Stomach (tissue), 8 donors: ENCODE measurements at regions not wholly inside any gene's neighbourhood (a gene's known extent, or its start where the extent isn't known, plus 50 kb on each side); places are given as distances from the start of the nearest gene placed in this dataset.

Experiments
- DNase-seq, 2 donors: peaks; one replicate each; pipeline versions ENCODE4 v3.0.0 to v3.0.0-alpha.2; 2013 to 2019
- H3K27ac ChIP-seq, 5 donors: fragments of 200-600 bp in 4 of 5; sonication (generic) in 4 of 5; one replicate each; pipeline ENCODE4 v1.5.1; 2013 to 2019; ENCODE audit warnings: mild to moderate bottlenecking in 1 of 5, moderate library complexity in 1 of 5
- H3K27me3 ChIP-seq, 3 donors: fragments of 200-600 bp; sonication (generic); one replicate each; pipeline ENCODE4 v1.5.1; 2017 to 2019; ENCODE audit warnings: mixed run types in 1 of 3
- H3K36me3 ChIP-seq, 4 donors: fragments of 200-600 bp; sonication (generic); 1 replicate in 3 of 4; 2 replicates in 1 of 4; pipeline ENCODE4 v1.5.1; 2016 to 2019
- H3K4me1 ChIP-seq, 4 donors: fragments of 200-600 bp; sonication (generic); one replicate each; pipeline ENCODE4 v1.5.1; 2016 to 2019
- H3K4me3 ChIP-seq, 4 donors: fragments of 200-600 bp; sonication (generic) in 3 of 4; one replicate each; pipeline ENCODE4 v1.5.1; 2016 to 2019; ENCODE audit warnings: mild to moderate bottlenecking in 1 of 4
- H3K9me3 ChIP-seq, 4 donors: fragments of 200-600 bp; sonication (generic); one replicate each; pipeline ENCODE4 v1.5.1; 2016 to 2019
- CTCF ChIP-seq, 7 experiments: fragments of 450-650 bp in 4 of 7; fragments of 200-600 bp in 3 of 7; sonication (generic) in 3 of 7; IDR thresholded peaks; one replicate each; pipeline ENCODE4 v1.5.1; 2016 to 2019; ENCODE audit warnings: antibody characterized with exemption in 7 of 7, control low read depth in 2 of 7, mild to moderate bottlenecking in 1 of 7
- EP300 ChIP-seq: sonication (generic); formaldehyde crosslinking; IDR thresholded peaks from one replicate; pipeline ENCODE4 v1.6.1; 2017; ENCODE audit warnings: antibody characterized with exemption
- POLR2A ChIP-seq, 4 donors: fragments of 450-650 bp; IDR thresholded peaks; one replicate each; pipeline ENCODE4 v1.6.1; 2016; ENCODE audit warnings: antibody characterized with exemption in 4 of 4, control low read depth in 2 of 4, mild to moderate bottlenecking in 1 of 4, moderate library complexity in 1 of 4
- POLR2AphosphoS5 ChIP-seq, 3 donors: sonication (generic); formaldehyde crosslinking; IDR thresholded peaks; one replicate each; pipeline ENCODE4 v1.6.1; 2016; ENCODE audit warnings: antibody characterized with exemption in 3 of 3
- WGBS, 5 donors: extraction: QIAGEN DNeasy Blood & Tissue Kit in 3 of 5; methylation state at CpG; one replicate each; pipeline versions ENCODE4 v1.1.5 to v1.1.7; 2013 to 2018; 5-methylcytosine and 5-hydroxymethylcytosine counted together
- intact Hi-C: fragments of 100-400 bp; cut with DNase I; formaldehyde crosslinking; loops from one replicate; pipeline ENCODE4 v1.15.1; 2023; ENCODE audit warnings: low total_unique reads
- donor health status: healthy with polysubstance abuse.
- donor health status: Bipolar disorder and iron deficiency.
- donor health status: healthy.

GRCh38 chr20:11162026-11162775, 488.4 kb upstream of the JAG1 start:
- intact Hi-C loops: no loop called here
- Histone ChIP-seq H3K4me1 (peaks cover 0 to 22% (median 7%) of the 10 kb centered on the region in 4 donors), H3K27ac (no peak overlapping the region), H3K36me3 (no peaks in the 10 kb centered on the region), H3K4me3 (no peak overlapping the region), H3K9me3 (no peaks in the 10 kb centered on the region), H3K27me3 (no peaks in the 10 kb centered on the region)
- TF ChIP-seq POLR2AphosphoS5 (IDR thresholded peaks at IDR 0.05) (no peak), EP300 (no peak), POLR2A (IDR thresholded peaks at IDR 0.05) (no peak), CTCF (IDR thresholded peaks at IDR 0.05) (no peak)
- no peak for DNase-seq
- WGBS, 5 donors: 84 to 92% (median 91%) methylated on average over 4 of the region's 4 CpGs

- no peak for TF ChIP-seq CTCF (IDR thresholded peaks at IDR 0.05)
- no peak for TF ChIP-seq POLR2A (IDR thresholded peaks at IDR 0.05)
Measured at GRCh38 chr20:11165789-11166188, 492.0 kb upstream of the JAG1 start.

GRCh38 chr20:11166712-11167111, 492.9 kb upstream of the JAG1 start:
- Histone ChIP-seq H3K4me3 (no peak overlapping the region), H3K36me3 (no peaks in the 10 kb centered on the region), H3K9me3 (no peaks in the 10 kb centered on the region), H3K27ac (no peak overlapping the region), H3K27me3 (no peaks in the 10 kb centered on the region), H3K4me1 (no peaks in the 10 kb centered on the region)
- WGBS, 5 donors: 43 to 82% (median 75%) methylated on average over 2 of the region's 2 CpGs
- TF ChIP-seq CTCF (IDR thresholded peaks at IDR 0.05) (no peak), EP300 (no peak), POLR2A (IDR thresholded peaks at IDR 0.05) (no peak), POLR2AphosphoS5 (IDR thresholded peaks at IDR 0.05) (no peak)
- intact Hi-C loops: no loop called here
- DNase-seq: no peak

More at GRCh38 chr20:11165789-11166188, 492.0 kb upstream of the JAG1 start:
- Histone ChIP-seq H3K27ac (no peak overlapping the region), H3K9me3 (no peaks in the 10 kb centered on the region), H3K4me1 (no peaks in the 10 kb centered on the region), H3K4me3 (no peak overlapping the region), H3K27me3 (no peaks in the 10 kb centered on the region), H3K36me3 (no peaks in the 10 kb centered on the region)
- no peak for DNase-seq
- intact Hi-C loops: no loop called here
- 32 to 42% (median 38%) methylated on average over 1 of the region's 1 CpG for WGBS, 5 donors

- DNase-seq: no peak
- intact Hi-C loops: no loop called here
- H3K27me3 ChIP-seq: no peaks in the 10 kb centered on the region
Measured at GRCh38 chr20:11168026-11168425, 494.2 kb upstream of the JAG1 start.

More at GRCh38 chr20:11168026-11168425, 494.2 kb upstream of the JAG1 start:
- Histone ChIP-seq H3K4me3 (no peak overlapping the region), H3K4me1 (no peaks in the 10 kb centered on the region), H3K27ac (no peak overlapping the region), H3K9me3 (no peaks in the 10 kb centered on the region), H3K36me3 (no peaks in the 10 kb centered on the region)
- TF ChIP-seq POLR2A (IDR thresholded peaks at IDR 0.05): no peak
- no peak for TF ChIP-seq CTCF (IDR thresholded peaks at IDR 0.05)
- no peak for TF ChIP-seq EP300
- no peak for TF ChIP-seq POLR2AphosphoS5 (IDR thresholded peaks at IDR 0.05)
